ENCODE measurements at regions not wholly inside any gene's neighbourhood (a gene's known extent, or its start where the extent isn't known, plus 50 kb on each side); places are given as distances from the start of the nearest gene placed in this dataset.

- H2BK12ac ChIP-seq (ENCODE audit: low read depth, low read length), result no peak overlapping the region
- WGBS, 2 experiments (ENCODE audit: extremely low coverage in 1 of 2, insufficient coverage in 1 of 2, insufficient read length in 1 of 2, insufficient replicate concordance in 2 of 2, low coverage in 1 of 2, low lambda C conversion rate in 2 of 2, missing lambda C conversion rate in 1 of 2), result 85% methylated on average over 6 of the region's 6 CpGs; no CpG with 5 or more reads in 1 of the 2 experiments
- no peak overlapping the region for H2BK20ac ChIP-seq (ENCODE audit: low read length)
- H2AK5ac ChIP-seq (ENCODE audit: low read depth, low read length), result no peak overlapping the region
- H4K20me1 ChIP-seq (replicated peaks in 1 of 2; ENCODE audit: control insufficient read depth in 1 of 2, insufficient read depth in 2 of 2, low read length in 2 of 2), result no peaks in the 10 kb centered on the region
- no peak overlapping the region for H3K27ac ChIP-seq (ENCODE audit: low read depth, low read length)
- H3K9me3 ChIP-seq (ENCODE audit: insufficient read depth in 2 of 2, low read depth in 1 of 2, low read length in 1 of 2), result no peaks in the 10 kb centered on the region
- no peak overlapping the region for H4K8ac ChIP-seq (ENCODE audit: extremely low read depth, insufficient read depth, low read length)
- H3K23me2 ChIP-seq (ENCODE audit: low read depth, low read length), result no peaks in the 10 kb centered on the region
- H4K91ac ChIP-seq (replicated peaks; ENCODE audit: insufficient read length, low read length), result no peak overlapping the region
- no peak overlapping the region for H2BK5ac ChIP-seq (ENCODE audit: low read depth, low read length)
- no peaks in the 10 kb centered on the region for H3K4me1 ChIP-seq (replicated peaks in 1 of 4; ENCODE audit: control insufficient read depth in 3 of 4, insufficient read depth in 4 of 4, low read length in 3 of 4)
- no peak overlapping the region for H2BK120ac ChIP-seq (replicated peaks; ENCODE audit: low read depth, low read length)
- no peaks in the 10 kb centered on the region for H3K36me3 ChIP-seq (ENCODE audit: control insufficient read depth in 2 of 4, insufficient read depth in 4 of 4, low read length in 3 of 4)
- H3K4ac ChIP-seq (replicated peaks; ENCODE audit: insufficient read length, low read depth, low read length), result no peak overlapping the region
- H3K27me3 ChIP-seq (replicated peaks in 1 of 4; ENCODE audit: control insufficient read depth in 3 of 4, extremely low read depth in 1 of 4, insufficient read depth in 3 of 4, low read length in 3 of 4), result no peaks in the 10 kb centered on the region
- H3K79me2 ChIP-seq (ENCODE audit: control insufficient read depth in 1 of 2, insufficient read depth in 2 of 2, low read length in 2 of 2), result no peaks in the 10 kb centered on the region
- H3K4me2 ChIP-seq (ENCODE audit: insufficient read depth in 1 of 2, low read depth in 2 of 2, low read length in 2 of 2), result no peak overlapping the region
- no peak overlapping the region for H3K14ac ChIP-seq (ENCODE audit: insufficient read length)
- ChIA-PET CTCF (ENCODE audit: partially characterized antibody) (interaction anchor here (0.7 to 1.4 kb wide), 4 partner anchors 14 to 207 kb away, joined by 3 to 4 read pairs (median 4); no protein-coding TSS in a partner anchor), POLR2A (ENCODE audit: partially characterized antibody) (no interaction called here)
- no peak overlapping the region for H3K9ac ChIP-seq (replicated peaks in 1 of 4; ENCODE audit: extremely low read depth in 1 of 4, low read depth in 3 of 4, low read length in 3 of 4)
- H3K18ac ChIP-seq (ENCODE audit: extremely low read depth, low read length), result no peak overlapping the region
- H4K5ac ChIP-seq (ENCODE audit: insufficient read length, low read depth, low read length), result no peak overlapping the region
- no peak overlapping the region for H3K23ac ChIP-seq (ENCODE audit: insufficient read length)
- FAIRE-seq (no peak), DNase-seq (ENCODE audit: low read depth in 1 of 2, low spot score in 2 of 2) (no peak)
- peak; percentile 28 to 61 (median 40) for TF ChIP-seq CTCF (IDR thresholded peaks at IDR 0.05; ENCODE audit: control extremely low read depth in 1 of 3, insufficient read depth in 1 of 3, low read depth in 1 of 3, low read length in 3 of 3)
- peak; percentile 22 to 32; a peak in 3 of 4 replicates for TF ChIP-seq RAD21 (IDR thresholded peaks at IDR 0.05 in 1 of 2, conservative IDR thresholded peaks at IDR 0.05 in 1 of 2; ENCODE audit: low read depth in 2 of 2, low read length in 2 of 2)
- no peak for TF ChIP-seq CTBP2 (IDR thresholded peaks at IDR 0.05; ENCODE audit: borderline replicate concordance, insufficient read depth, insufficient read length, low read length)
- no peak overlapping the region for H3K4me3 ChIP-seq (ENCODE audit: extremely low read depth in 1 of 4, insufficient read depth in 2 of 4, low read depth in 3 of 4, low read length in 4 of 4)
- H2AFZ ChIP-seq (ENCODE audit: low read length), result peak overlapping the region; percentile 31; the same call in 1 of the 2 replicates
- no peaks in the 10 kb centered on the region for H3K79me1 ChIP-seq (ENCODE audit: low read depth, low read length)
- H2BK15ac ChIP-seq (ENCODE audit: low read length), result no peak overlapping the region
- no peak overlapping the region for H3K56ac ChIP-seq (replicated peaks; ENCODE audit: insufficient read length, low read depth, low read length)
Measured at GRCh38 chr10:25696013-25696708, 237.9 kb upstream of the MYO3A start.
